HCT116 (cell line): ENCODE measurements at regions not wholly inside any gene's neighbourhood (a gene's known extent, or its start where the extent isn't known, plus 50 kb on each side); places are given as distances from the start of the nearest gene placed in this dataset.

Source experiments
- ATAC-seq: fragments of 200-7000 bp; cut with Tn5 transposase; 2 replicates; pipeline ENCODE4 v1.9.1; 2020; ENCODE audit warnings: mild to moderate bottlenecking, moderate library complexity
- BruUV-seq: library from RNA; stranded (reverse); fragments of 400-500 nt; replicated peaks from 2 replicates; lab custom pipeline; 2021; lab: Mats Ljungman, UMichigan
- CTCF ChIA-PET: fragments of 300-600 bp; sonication (Branson Sonifier 250); formaldehyde crosslinking; loops from one replicate; lab custom pipeline; 2021; ENCODE audit warnings: antibody characterized with exemption; lab: Charles Lee
- POLR2A ChIA-PET: fragments of 300-600, 350-600 bp; sonication (Branson Sonifier 250); formaldehyde crosslinking; loops from one replicate; lab custom pipeline; 2021; ENCODE audit warnings: antibody characterized with exemption; lab: Charles Lee
- RAD21 ChIA-PET, 2 experiments: fragments of 300-600 bp; sonication (Branson Sonifier 250); formaldehyde crosslinking; loops; one replicate each; lab custom pipeline; 2023; ENCODE audit warnings: low total read pairs in 2 of 2; ENCODE audit not compliant: uncharacterized antibody in 2 of 2, unreplicated experiment in 2 of 2, low non-redundant PET in 1 of 2; lab: Charles Lee
- DNase-seq: peaks from one replicate; pipeline ENCODE4 v3.0.0-alpha.2; 2010; ENCODE audit warnings: low read depth, low spot score
- H2AFZ ChIP-seq: fragments of 200-600 bp; shearing (Covaris generic), sonication (generic); 2 replicates; pipeline ENCODE4 v1.6.1; 2017; ENCODE audit warnings: low read depth, mixed run types, mixed read lengths, antibody characterized with exemption, low read length; ENCODE audit not compliant: poor library complexity, severe bottlenecking
- H3K27ac ChIP-seq: 2 replicates; pipeline ENCODE4 v1.5.1; 2012; ENCODE audit warnings: low read depth, low read length
- H3K27me3 ChIP-seq: fragments of 200-600 bp; sonication (generic); 2 replicates; pipeline ENCODE4 v1.6.1; 2016; ENCODE audit warnings: mixed run types, low read length, mixed read lengths; ENCODE audit not compliant: insufficient read depth
- H3K36me3 ChIP-seq, 2 experiments: fragments of 200-500 bp in 1 of 2; fragments of 200-600 bp in 1 of 2; sonication (Bioruptor generic) in 1 of 2; sonication (generic) in 1 of 2; 2 replicates each; pipeline versions ENCODE4 v1.5.1 to v1.6.1; 2014 to 2016; ENCODE audit warnings: low read length in 2 of 2, inconsistent platforms in 1 of 2, mixed read lengths in 1 of 2, mixed run types in 1 of 2; ENCODE audit not compliant: insufficient read depth in 2 of 2, control insufficient read depth in 1 of 2
- H3K4me1 ChIP-seq, 2 experiments: fragments of 200-600 bp in 1 of 2; sonication (generic) in 1 of 2; 2 replicates each; pipeline versions ENCODE4 v1.5.1 to v1.6.1; 2012 to 2017; ENCODE audit warnings: low read length in 2 of 2, inconsistent platforms in 1 of 2, mild to moderate bottlenecking in 1 of 2, mixed read lengths in 1 of 2, mixed run types in 1 of 2, moderate library complexity in 1 of 2; ENCODE audit not compliant: insufficient read depth in 2 of 2, control insufficient read depth in 1 of 2
- H3K4me2 ChIP-seq: fragments of 200-600 bp; sonication (generic); 2 replicates; pipeline ENCODE4 v1.6.1; 2017; ENCODE audit warnings: mixed run types, low read length, mixed read lengths
- H3K4me3 ChIP-seq, 2 experiments: fragments of 200-600 bp in 1 of 2; sonication (generic) in 1 of 2; replicated peaks in 1 of 2; 2 replicates each; pipeline ENCODE4 v1.5.1; 2011 to 2016; ENCODE audit warnings: low read length in 2 of 2, control low read depth in 1 of 2, low read depth in 1 of 2, mild to moderate bottlenecking in 1 of 2, mixed read lengths in 1 of 2, mixed run types in 1 of 2
- H3K79me2 ChIP-seq: fragments of 200-600 bp; sonication (generic); 2 replicates; pipeline ENCODE4 v1.6.1; 2017; ENCODE audit warnings: mild to moderate bottlenecking, mixed run types, low read length, moderate library complexity, mixed read lengths; ENCODE audit not compliant: insufficient read depth
- H3K9ac ChIP-seq: fragments of 200-600 bp; sonication (generic); 2 replicates; pipeline ENCODE4 v1.6.1; 2016; ENCODE audit warnings: low read length, mixed read lengths
- H3K9me2 ChIP-seq: fragments of 200-600 bp; sonication (generic), shearing (Covaris generic); 2 replicates; pipeline ENCODE4 v1.6.1; 2017; ENCODE audit warnings: mixed run types, mild to moderate bottlenecking, moderate library complexity; ENCODE audit not compliant: insufficient read depth
- H3K9me3 ChIP-seq, 2 experiments: fragments of 200-500 bp in 1 of 2; fragments of 200-600 bp in 1 of 2; sonication (Bioruptor generic) in 1 of 2; sonication (generic) in 1 of 2; 2 replicates each; pipeline ENCODE4 v1.6.1; 2014 to 2017; ENCODE audit warnings: low read length in 2 of 2, mixed read lengths in 2 of 2, inconsistent platforms in 1 of 2, low read depth in 1 of 2, mild to moderate bottlenecking in 1 of 2, mixed run types in 1 of 2, moderate library complexity in 1 of 2; ENCODE audit not compliant: control insufficient read depth in 1 of 2, insufficient read depth in 1 of 2
- H4K20me1 ChIP-seq: fragments of 200-600 bp; sonication (generic), shearing (Covaris generic); 2 replicates; pipeline ENCODE4 v1.6.1; 2017; ENCODE audit warnings: mixed run types, mild to moderate bottlenecking, moderate library complexity; ENCODE audit not compliant: insufficient read depth
- ATF3 ChIP-seq: IDR thresholded peaks from 2 replicates; pipeline ENCODE4 v1.6.1; 2012
- CBX3 ChIP-seq: IDR thresholded peaks from 2 replicates; pipeline ENCODE4 v1.6.1; 2012; ENCODE audit warnings: low read depth
- CEBPB ChIP-seq: IDR thresholded peaks from 2 replicates; pipeline ENCODE4 v1.6.1; 2012; ENCODE audit warnings: low read depth
- EGR1 ChIP-seq: IDR thresholded peaks from 2 replicates; pipeline ENCODE4 v1.6.1; 2012; ENCODE audit warnings: low read depth
- EZH2 ChIP-seq: fragments of 200-600 bp; sonication (generic); IDR thresholded peaks from 2 replicates; pipeline ENCODE4 v1.6.1; 2017; ENCODE audit warnings: antibody characterized with exemption, mixed run types
- EZH2phosphoT487 ChIP-seq: fragments of 200-600 bp; IDR thresholded peaks from 2 replicates; pipeline ENCODE4 v1.6.1; 2018; ENCODE audit warnings: antibody characterized with exemption, borderline replicate concordance
- JUND ChIP-seq: IDR thresholded peaks from 2 replicates; pipeline ENCODE4 v1.6.1; 2012
- POLR2A ChIP-seq: IDR thresholded peaks from 2 replicates; pipeline ENCODE4 v1.7.0; 2011; ENCODE audit warnings: borderline replicate concordance; ENCODE audit not compliant: insufficient read depth, insufficient read length; ENCODE audit errors: extremely low read depth
- POLR2AphosphoS5 ChIP-seq: IDR thresholded peaks from 2 replicates; pipeline ENCODE4 v1.6.1; 2011; ENCODE audit warnings: mild to moderate bottlenecking, low read depth, low read length, moderate library complexity
- RAD21 ChIP-seq: IDR thresholded peaks from 2 replicates; pipeline ENCODE4 v1.6.1; 2012; ENCODE audit warnings: low read depth, mild to moderate bottlenecking
- REST ChIP-seq: IDR thresholded peaks from 2 replicates; pipeline ENCODE4 v1.6.1; 2012; ENCODE audit warnings: low read depth
- SIN3A ChIP-seq: IDR thresholded peaks from 2 replicates; pipeline ENCODE4 v1.6.1; 2012; ENCODE audit warnings: low read depth
- TCF7L2 ChIP-seq: IDR thresholded peaks from 2 replicates; pipeline ENCODE4 v1.7.0; 2011; ENCODE audit warnings: borderline replicate concordance, inconsistent platforms; ENCODE audit not compliant: insufficient read depth, insufficient read length; ENCODE audit errors: extremely low read depth
- ZFX ChIP-seq: fragments of 450-650 bp; IDR thresholded peaks from 2 replicates; pipeline ENCODE4 v1.6.1; 2017
- ZNF274 ChIP-seq: fragments of 200-500 bp; sonication (Bioruptor generic); IDR thresholded peaks from 2 replicates; pipeline ENCODE4 v1.6.1; 2014; ENCODE audit warnings: mild to moderate bottlenecking, low read depth, low read length, inconsistent platforms
- intact Hi-C: fragments of 100-400 bp; cut with micrococcal nuclease; formaldehyde crosslinking; loops from 2 replicates; pipeline ENCODE4 v1.10.0; 2022

- H3K9ac ChIP-seq = no peak overlapping the region
- no peaks in the 10 kb centered on the region for H3K27me3 ChIP-seq
- ChIA-PET RAD21 (no interaction called here), CTCF (interaction anchor here (1.2 kb wide), 1 partner anchor 29 kb away, joined by 4 read pairs; no protein-coding TSS in a partner anchor), POLR2A (no interaction called here)
- no peak overlapping the region for H3K27ac ChIP-seq
- no peaks in the 10 kb centered on the region for H3K79me2 ChIP-seq
- H3K9me3 ChIP-seq = peaks cover 6 to 13% of the 10 kb centered on the region in 2 experiments; a peak in 2 of 4 replicates
- H2AFZ ChIP-seq = no peak overlapping the region
- BruUV-seq = no TSS peak
- H3K4me3 ChIP-seq = no peak overlapping the region
- DNase-seq (no peak), ATAC-seq (no peak)
- H3K9me2 ChIP-seq = no peaks in the 10 kb centered on the region
- H3K4me1 ChIP-seq = no peaks in the 10 kb centered on the region
- H4K20me1 ChIP-seq = no peaks in the 10 kb centered on the region
- H3K4me2 ChIP-seq = no peak overlapping the region
- H3K36me3 ChIP-seq = no peaks in the 10 kb centered on the region
- TF ChIP-seq RAD21 (no peak), ATF3 (no peak)
- TF ChIP-seq, all 23 proteins: peak for 0
- intact Hi-C loops = no loop called here
Measured at GRCh38 chr16:11437069-11437468, 91.8 kb downstream of the RMI2 start.

- ChIA-PET RAD21 (no interaction called here), CTCF (no interaction called here), POLR2A (no interaction called here)
- intact Hi-C loops = no loop called here
- no peak overlapping the region for H3K4me3 ChIP-seq
- no peaks in the 10 kb centered on the region for H4K20me1 ChIP-seq
- no peak overlapping the region for H3K9ac ChIP-seq
- H3K36me3 ChIP-seq = no peaks in the 10 kb centered on the region
- H3K79me2 ChIP-seq = no peaks in the 10 kb centered on the region
- DNase-seq = no peak
- BruUV-seq = no TSS peak
- H3K9me2 ChIP-seq = no peaks in the 10 kb centered on the region
- no peak for TF ChIP-seq POLR2AphosphoS5
- TF ChIP-seq JUND = no peak
- no peak for TF ChIP-seq EZH2
- no peak for TF ChIP-seq SIN3A
- TF ChIP-seq EZH2phosphoT487 = no peak
- no peak for TF ChIP-seq POLR2A
- no peak for TF ChIP-seq ZNF274
- TF ChIP-seq TCF7L2 = no peak
- TF ChIP-seq EGR1 = no peak
- TF ChIP-seq REST = no peak
- TF ChIP-seq RAD21 = no peak
- no peak for TF ChIP-seq CBX3
- TF ChIP-seq CEBPB = no peak
- no peak for TF ChIP-seq ZFX
- no peaks in the 10 kb centered on the region for H3K4me1 ChIP-seq
- no peak overlapping the region for H2AFZ ChIP-seq
- H3K9me3 ChIP-seq = peaks cover 6 to 13% of the 10 kb centered on the region in 2 experiments; a peak in 2 of 4 replicates
- H3K4me2 ChIP-seq = no peak overlapping the region
- H3K27ac ChIP-seq = no peak overlapping the region
- no peak for ATAC-seq
- H3K27me3 ChIP-seq = no peaks in the 10 kb centered on the region
Measured at GRCh38 chr16:11439790-11440656, 94.8 kb downstream of the RMI2 start.
